ENCODE measurements at regions not wholly inside any gene's neighbourhood (a gene's known extent, or its start where the extent isn't known, plus 50 kb on each side); places are given as distances from the start of the nearest gene placed in this dataset.

- Histone ChIP-seq H3K27ac (ENCODE audit: low read length) (no peak overlapping the region), H3K36me3 (ENCODE audit: control insufficient read depth, insufficient read depth, low read length) (no peaks in the 10 kb centered on the region), H3K4me3 (ENCODE audit: low read depth in 2 of 2, low read length in 2 of 2) (no peak overlapping the region), H3K4me1 (ENCODE audit: control insufficient read depth, insufficient read depth, low read length) (no peaks in the 10 kb centered on the region), H3K9me3 (ENCODE audit: control insufficient read depth, insufficient read depth, low read depth, low read length) (no peaks in the 10 kb centered on the region), H3K27me3 (ENCODE audit: control insufficient read depth, insufficient read depth, low read length) (no peaks in the 10 kb centered on the region)
- BruUV-seq (replicated peaks), result no TSS peak
- ATAC-seq, result no peak
- no peak for DNase-seq (ENCODE audit: low read depth, low spot score)
- no peak for TF ChIP-seq TCF7L2 (IDR thresholded peaks at IDR 0.05; ENCODE audit: low read depth, low read length)
- no peak for TF ChIP-seq CTCF (IDR thresholded peaks at IDR 0.05)
- no peak for TF ChIP-seq POLR2AphosphoS5 (IDR thresholded peaks at IDR 0.05; ENCODE audit: low read depth, low read length)
- no peak for TF ChIP-seq REST (IDR thresholded peaks at IDR 0.05; ENCODE audit: insufficient read depth in 1 of 2, low read depth in 2 of 2, low read length in 1 of 2)
- no peak for TF ChIP-seq SIN3A (IDR thresholded peaks at IDR 0.05; ENCODE audit: borderline replicate concordance, insufficient read depth, low read depth, low read length)
- POLR2A ChIA-PET, result no interaction called here
- intact Hi-C loops (cut with micrococcal nuclease; ENCODE audit: unreplicated experiment), result no loop called here
- in situ Hi-C loops (cut with HindIII; ENCODE audit: low pct_unique_long_range_greater_than_20kb, low sequenced_read_pairs), result no loop called here
- CTCF ChIA-PET, result no interaction called here
Measured at GRCh38 chrX:53813670-53814440, 127.3 kb upstream of the HUWE1 start.

GRCh38 chrX:53798281-53798680, 111.8 kb upstream of the HUWE1 start:
- Histone ChIP-seq H3K36me3 (ENCODE audit: control insufficient read depth, insufficient read depth, low read length) (no peaks in the 10 kb centered on the region), H3K27ac (ENCODE audit: low read length) (no peak overlapping the region), H3K4me1 (ENCODE audit: control insufficient read depth, insufficient read depth, low read length) (no peaks in the 10 kb centered on the region), H3K4me3 (ENCODE audit: low read depth in 2 of 2, low read length in 2 of 2) (no peak overlapping the region), H3K9me3 (ENCODE audit: control insufficient read depth, insufficient read depth, low read depth, low read length) (no peaks in the 10 kb centered on the region), H3K27me3 (ENCODE audit: control insufficient read depth, insufficient read depth, low read length) (no peaks in the 10 kb centered on the region; the same call in 1 of the 2 replicates)
- intact Hi-C loops (cut with micrococcal nuclease; ENCODE audit: unreplicated experiment), result no loop called here
- DNase-seq (ENCODE audit: low read depth, low spot score), result no peak
- CTCF ChIA-PET, result no interaction called here
- in situ Hi-C loops (cut with HindIII; ENCODE audit: low pct_unique_long_range_greater_than_20kb, low sequenced_read_pairs), result no loop called here
- BruUV-seq (replicated peaks), result no TSS peak
- TF ChIP-seq REST (IDR thresholded peaks at IDR 0.05; ENCODE audit: insufficient read depth in 1 of 2, low read depth in 2 of 2, low read length in 1 of 2) (no peak), CTCF (IDR thresholded peaks at IDR 0.05) (no peak), SIN3A (IDR thresholded peaks at IDR 0.05; ENCODE audit: borderline replicate concordance, insufficient read depth, low read depth, low read length) (no peak), TCF7L2 (IDR thresholded peaks at IDR 0.05; ENCODE audit: low read depth, low read length) (no peak), POLR2AphosphoS5 (IDR thresholded peaks at IDR 0.05; ENCODE audit: low read depth, low read length) (no peak)
- POLR2A ChIA-PET, result no interaction called here
- no peak for ATAC-seq
